K562 (cell line): ENCODE measurements at regions not wholly inside any gene's neighbourhood (a gene's known extent, or its start where the extent isn't known, plus 50 kb on each side); places are given as distances from the start of the nearest gene placed in this dataset.

Experiments used
- ATAC-seq: fragments of 200-7000 bp; cut with Tn5 transposase; 3 replicates; pipeline ENCODE4 v1.9.1; 2020; ENCODE audit warnings: moderate library complexity
- BruUV-seq: library from RNA; stranded (reverse); fragments of 400-500 nt; replicated peaks from 2 replicates; lab custom pipeline; 2021; lab: Mats Ljungman, UMichigan
- CTCF ChIA-PET: fragments of 300-600 bp; formaldehyde crosslinking; extraction: SDS; loops from one replicate; lab custom pipeline; 2021; ENCODE audit warnings: low intra/inter-chr PET ratio; lab: Yijun Ruan, JAX
- POLR2A ChIA-PET: fragments of 300-600, 350-650 bp; sonication (Branson Sonifier 250); formaldehyde crosslinking; extraction: SDS; loops from one replicate; lab custom pipeline; 2021; ENCODE audit warnings: antibody characterized with exemption, inconsistent platforms; lab: Yijun Ruan, JAX
- DNase-seq, 4 experiments: peaks; one replicate each; pipeline versions ENCODE4 v3.0.0 to v3.0.0-alpha.2; 2011 to 2018; ENCODE audit warnings: low spot score in 3 of 4, mixed read lengths in 3 of 4; ENCODE audit errors: extremely low read depth in 1 of 4
- FAIRE-seq: peaks from 2 replicates; lab custom pipeline; 2011; peaks lifted over from hg19 to GRCh38; lab: Jason Lieb, UNC
- H2AFZ ChIP-seq: 2 replicates; pipeline ENCODE4 v1.6.0; 2011; ENCODE audit warnings: low read depth, low read length, control low read depth, inconsistent platforms
- H3K27ac ChIP-seq: fragments of 200-600 bp; 3 replicates; pipeline ENCODE4 v1.8.0; 2011; ENCODE audit warnings: low read depth, mild to moderate bottlenecking, control low read depth, inconsistent platforms, low read length, moderate library complexity, mixed read lengths; ENCODE audit errors: extremely low read depth
- H3K27me3 ChIP-seq, 2 experiments: fragments of 300-600 bp in 1 of 2; 2 replicates in 1 of 2; 3 replicates in 1 of 2; pipeline versions ENCODE4 v1.6.0 to v1.8.0; 2011; ENCODE audit warnings: inconsistent platforms in 2 of 2, low read length in 2 of 2, mild to moderate bottlenecking in 1 of 2, mixed read lengths in 1 of 2, moderate library complexity in 1 of 2; ENCODE audit not compliant: control insufficient read depth in 2 of 2, insufficient read depth in 2 of 2
- H3K36me3 ChIP-seq: fragments of 300-600 bp; 3 replicates; pipeline ENCODE4 v1.8.0; 2011; ENCODE audit warnings: mild to moderate bottlenecking, low read length, inconsistent platforms; ENCODE audit not compliant: control insufficient read depth, insufficient read depth
- H3K4me1 ChIP-seq, 2 experiments: fragments of 200-600 bp in 1 of 2; replicated peaks in 1 of 2; 2 replicates in 1 of 2; 3 replicates in 1 of 2; pipeline versions ENCODE4 v1.5.1 to v1.8.0; 2011; ENCODE audit warnings: inconsistent platforms in 2 of 2, low read length in 2 of 2, mild to moderate bottlenecking in 1 of 2, mixed read lengths in 1 of 2, moderate library complexity in 1 of 2; ENCODE audit not compliant: control insufficient read depth in 2 of 2, insufficient read depth in 2 of 2
- H3K4me2 ChIP-seq: 2 replicates; pipeline ENCODE4 v1.6.1; 2011; ENCODE audit warnings: low read length, control low read depth, inconsistent platforms, mixed read lengths; ENCODE audit not compliant: insufficient read depth
- H3K4me3 ChIP-seq: fragments of 200-600 bp; sonication (generic), shearing (Covaris generic); 2 replicates; pipeline ENCODE4 v1.5.1; 2016; ENCODE audit warnings: control low read depth, inconsistent platforms
- H3K79me2 ChIP-seq: fragments of 200-600 bp; 3 replicates; pipeline ENCODE4 v1.8.0; 2011; ENCODE audit warnings: low read length, inconsistent platforms; ENCODE audit not compliant: control insufficient read depth, insufficient read depth
- H3K9ac ChIP-seq, 2 experiments: 2 replicates each; pipeline versions ENCODE4 v1.6.0 to v1.6.1; 2011; ENCODE audit warnings: low read depth in 2 of 2, low read length in 2 of 2, control low read depth in 1 of 2, inconsistent platforms in 1 of 2, mild to moderate bottlenecking in 1 of 2, mixed read lengths in 1 of 2; ENCODE audit not compliant: insufficient read depth in 1 of 2
- H3K9me1 ChIP-seq: one replicate; pipeline ENCODE4 v1.6.0; 2011; ENCODE audit warnings: inconsistent platforms, mild to moderate bottlenecking, low read length, moderate library complexity; ENCODE audit not compliant: control insufficient read depth, insufficient read depth
- H3K9me3 ChIP-seq: replicated peaks from 2 replicates; pipeline ENCODE4 v1.5.1; 2011; ENCODE audit warnings: low read depth, low read length, inconsistent platforms; ENCODE audit not compliant: control insufficient read depth, insufficient read depth
- H4K20me1 ChIP-seq: replicated peaks from 2 replicates; pipeline ENCODE4 v1.6.1; 2011; ENCODE audit warnings: low read length, inconsistent platforms, mixed read lengths; ENCODE audit not compliant: control insufficient read depth, insufficient read depth
- CBX2 ChIP-seq: fragments of 200-600 bp; sonication (generic); IDR thresholded peaks from one replicate; pipeline ENCODE4 v1.6.1; 2012; ENCODE audit warnings: mild to moderate bottlenecking, low read length, inconsistent platforms; ENCODE audit not compliant: insufficient read depth, poor library complexity, severe bottlenecking
- CLOCK ChIP-seq: fragments of 250-450 bp; sonication (Bioruptor Pico); IDR thresholded peaks from 2 replicates; pipeline ENCODE4 v1.4.0; 2020; ENCODE audit warnings: mild to moderate bottlenecking, moderate library complexity, borderline replicate concordance
- EGR1 ChIP-seq: fragments of 450-650 bp; conservative IDR thresholded peaks from 2 replicates; pipeline ENCODE4 v1.6.1; 2017; ENCODE audit warnings: mild to moderate bottlenecking
- FOSL1 ChIP-seq: fragments of 200-800 bp; sonication (Bioruptor generic); conservative IDR thresholded peaks from 2 replicates; pipeline ENCODE4 v1.6.1; 2016; ENCODE audit warnings: missing genetic modification characterization, missing compliant biosample characterization
- FOXK1 ChIP-seq: sonication (generic); formaldehyde crosslinking; IDR thresholded peaks from 2 replicates; pipeline ENCODE4 v1.8.0; 2022; ENCODE audit warnings: missing genetic modification reagents, mild to moderate bottlenecking, borderline replicate concordance
- HNRNPUL1 ChIP-seq: fragments of 200-400 bp; formaldehyde crosslinking; IDR thresholded peaks from 2 replicates; pipeline ENCODE4 v1.6.1; 2017; ENCODE audit warnings: low read length
- IFI16 ChIP-seq: fragments of 250-450 bp; sonication (Bioruptor Pico); IDR thresholded peaks from 2 replicates; pipeline ENCODE4 v2.1.2; 2022; ENCODE audit warnings: mild to moderate bottlenecking, inconsistent platforms
- SIRT6 ChIP-seq: IDR thresholded peaks from one replicate; pipeline ENCODE4 v1.6.1; 2012; ENCODE audit warnings: low read depth, mild to moderate bottlenecking, control low read depth, inconsistent platforms, low read length, moderate library complexity
- SNRNP70 ChIP-seq: fragments of 200-400 bp; formaldehyde crosslinking; optimal IDR thresholded peaks from 2 replicates; pipeline ENCODE3; 2017; ENCODE audit warnings: low read depth, low read length
- TAF15 ChIP-seq: fragments of 200-400 bp; formaldehyde crosslinking; IDR thresholded peaks from 2 replicates; pipeline ENCODE4 v1.6.1; 2017; ENCODE audit warnings: mild to moderate bottlenecking, low read depth, low read length, moderate library complexity
- UBTF ChIP-seq, 2 experiments: IDR thresholded peaks; 2 replicates each; pipeline ENCODE4 v1.6.1; 2012; ENCODE audit warnings: improper control_type of control experiment in 2 of 2, low read depth in 2 of 2, low read length in 2 of 2, borderline replicate concordance in 1 of 2
- ZFPM2 ChIP-seq: fragments of 250-450 bp; sonication (Bioruptor Pico); IDR thresholded peaks from 2 replicates; pipeline ENCODE4 v1.5.1; 2022; ENCODE audit warnings: mild to moderate bottlenecking
- ZNF165 ChIP-seq: fragments of 250-450 bp; sonication (Bioruptor Pico); IDR thresholded peaks from 2 replicates; pipeline ENCODE4 v1.4.0; 2020; ENCODE audit warnings: borderline replicate concordance
- WGBS: fragments of 100-300 bp; shearing (Covaris generic); methylation state at CpG from one replicate; pipeline ENCODE4 v1.1.6; 2016; ENCODE audit warnings: low coverage, mixed read lengths; ENCODE audit not compliant: insufficient coverage; ENCODE audit errors: missing lambda C conversion rate; 5-methylcytosine and 5-hydroxymethylcytosine counted together
- in situ Hi-C: fragments of 300-500 bp; cut with MboI; formaldehyde crosslinking; loops from 4 replicates; pipeline ENCODE4 v1.15.0; 2018; ENCODE audit warnings: inconsistent platforms, mixed read lengths
- intact Hi-C: fragments of 100-400 bp; cut with micrococcal nuclease; formaldehyde crosslinking; loops from 2 replicates; pipeline ENCODE4 v1.14.2; 2022
- TF ChIP-seq, protein P1 (sequence below), 3 experiments: fragments of 200-800 bp in 1 of 3; fragments of 250-450 bp in 1 of 3; fragments of 450-650 bp in 1 of 3; sonication (Bioruptor Pico) in 1 of 3; sonication (Bioruptor generic) in 1 of 3; formaldehyde crosslinking in 1 of 3; IDR thresholded peaks; 2 replicates each; pipeline versions ENCODE4 v1.6.1 to v1.8.0; 2016 to 2022; ENCODE audit warnings: mild to moderate bottlenecking in 2 of 3, missing genetic modification characterization in 2 of 3, missing compliant biosample characterization in 1 of 3, moderate library complexity in 1 of 3

- H3K9me3 ChIP-seq: no peaks in the 10 kb centered on the region
- DNase-seq (no peak), ATAC-seq (no peak), FAIRE-seq (no peak)
- WGBS: 3% methylated on average over 9 of the region's 9 CpGs
- intact Hi-C loops (no loop called here), in situ Hi-C loops (no loop called here)
- H4K20me1 ChIP-seq: 0 out of 2 replicates have a peak, but pooled peaks cover 9% of the 10 kb centered on the region
- H3K79me2 ChIP-seq: no peaks in the 10 kb centered on the region
- H3K9me1 ChIP-seq: no peaks in the 10 kb centered on the region
- H3K27me3 ChIP-seq: peaks cover 50 to 76% of the 10 kb centered on the region in 2 experiments
- no peak overlapping the region for H2AFZ ChIP-seq
- no TSS peak for BruUV-seq
- H3K4me1 ChIP-seq: peaks cover 0 to 21% of the 10 kb centered on the region in 2 experiments; a peak in 2 of 5 replicates
- no peak overlapping the region for H3K4me2 ChIP-seq
- no peaks in the 10 kb centered on the region for H3K36me3 ChIP-seq
- no peak overlapping the region for H3K4me3 ChIP-seq
- CTCF ChIA-PET: no interaction called here
- no peak overlapping the region for H3K9ac ChIP-seq
- H3K27ac ChIP-seq: no peak overlapping the region
- POLR2A ChIA-PET: interaction anchor here (0.6 kb wide), 2 partner anchors 9 to 148 kb away, joined by 3 to 4 read pairs; no protein-coding TSS in a partner anchor
- no peak for TF ChIP-seq ZNF165 (CRISPR knock-in tag)
- TF ChIP-seq ZFPM2 (CRISPR knock-in tag): no peak
- no peak for TF ChIP-seq TAF15
- TF ChIP-seq IFI16: no peak
- no peak for TF ChIP-seq HNRNPUL1
- no peak for TF ChIP-seq CBX2
- TF ChIP-seq SIRT6: no peak
- TF ChIP-seq EGR1: no peak
- no peak for TF ChIP-seq UBTF (IDR thresholded peaks at IDR 0.05; ENCODE audit: borderline replicate concordance in 1 of 2, low read depth in 2 of 2, low read length in 2 of 2)
- no peak for TF ChIP-seq FOXK1 (CRISPR knock-in tag)
- TF ChIP-seq, protein P1, sequence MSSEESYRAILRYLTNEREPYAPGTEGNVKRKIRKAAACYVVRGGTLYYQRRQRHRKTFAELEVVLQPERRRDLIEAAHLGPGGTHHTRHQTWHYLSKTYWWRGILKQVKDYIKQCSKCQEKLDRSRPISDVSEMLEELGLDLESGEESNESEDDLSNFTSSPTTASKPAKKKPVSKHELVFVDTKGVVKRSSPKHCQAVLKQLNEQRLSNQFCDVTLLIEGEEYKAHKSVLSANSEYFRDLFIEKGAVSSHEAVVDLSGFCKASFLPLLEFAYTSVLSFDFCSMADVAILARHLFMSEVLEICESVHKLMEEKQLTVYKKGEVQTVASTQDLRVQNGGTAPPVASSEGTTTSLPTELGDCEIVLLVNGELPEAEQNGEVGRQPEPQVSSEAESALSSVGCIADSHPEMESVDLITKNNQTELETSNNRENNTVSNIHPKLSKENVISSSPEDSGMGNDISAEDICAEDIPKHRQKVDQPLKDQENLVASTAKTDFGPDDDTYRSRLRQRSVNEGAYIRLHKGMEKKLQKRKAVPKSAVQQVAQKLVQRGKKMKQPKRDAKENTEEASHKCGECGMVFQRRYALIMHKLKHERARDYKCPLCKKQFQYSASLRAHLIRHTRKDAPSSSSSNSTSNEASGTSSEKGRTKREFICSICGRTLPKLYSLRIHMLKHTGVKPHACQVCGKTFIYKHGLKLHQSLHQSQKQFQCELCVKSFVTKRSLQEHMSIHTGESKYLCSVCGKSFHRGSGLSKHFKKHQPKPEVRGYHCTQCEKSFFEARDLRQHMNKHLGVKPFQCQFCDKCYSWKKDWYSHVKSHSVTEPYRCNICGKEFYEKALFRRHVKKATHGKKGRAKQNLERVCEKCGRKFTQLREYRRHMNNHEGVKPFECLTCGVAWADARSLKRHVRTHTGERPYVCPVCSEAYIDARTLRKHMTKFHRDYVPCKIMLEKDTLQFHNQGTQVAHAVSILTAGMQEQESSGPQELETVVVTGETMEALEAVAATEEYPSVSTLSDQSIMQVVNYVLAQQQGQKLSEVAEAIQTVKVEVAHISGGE (CRISPR knock-in tag; IDR thresholded peaks at IDR 0.05): no peak
- TF ChIP-seq FOSL1 (tag): no peak
- no peak for TF ChIP-seq SNRNP70
- no peak for TF ChIP-seq CLOCK (CRISPR knock-in tag)
Measured at GRCh38 chr1:10898921-10899320, 102.5 kb upstream of the CASZ1 start.
